ENCODE measurements at regions not wholly inside any gene's neighbourhood (a gene's known extent, or its start where the extent isn't known, plus 50 kb on each side); places are given as distances from the start of the nearest gene placed in this dataset.

DNA sequence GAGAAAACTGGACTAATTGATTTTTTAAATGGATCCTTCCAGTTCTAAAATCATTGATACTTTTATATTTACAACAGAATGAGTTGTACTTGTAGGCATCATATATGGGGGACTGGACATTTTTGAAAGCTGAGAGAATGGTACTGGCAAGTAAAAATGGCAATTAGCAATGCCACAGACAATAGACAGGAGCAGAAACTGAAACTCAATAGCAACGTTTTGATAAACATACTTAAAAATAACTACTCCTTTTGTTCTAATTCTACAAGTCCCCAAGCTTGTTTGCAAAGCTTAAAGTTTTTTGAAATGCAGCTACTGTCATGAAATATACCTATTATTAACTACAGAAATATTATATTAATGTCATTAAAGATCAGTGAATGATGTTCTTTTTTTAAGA is 52.8 kb upstream of the FBXL7 start:
- DNase-seq: no peak
- TF ChIP-seq POLR2A (IDR thresholded peaks at IDR 0.05; ENCODE audit: low read length) (no peak), GATA1 (IDR thresholded peaks at IDR 0.05; ENCODE audit: low read depth, low read length) (no peak)

DNA sequence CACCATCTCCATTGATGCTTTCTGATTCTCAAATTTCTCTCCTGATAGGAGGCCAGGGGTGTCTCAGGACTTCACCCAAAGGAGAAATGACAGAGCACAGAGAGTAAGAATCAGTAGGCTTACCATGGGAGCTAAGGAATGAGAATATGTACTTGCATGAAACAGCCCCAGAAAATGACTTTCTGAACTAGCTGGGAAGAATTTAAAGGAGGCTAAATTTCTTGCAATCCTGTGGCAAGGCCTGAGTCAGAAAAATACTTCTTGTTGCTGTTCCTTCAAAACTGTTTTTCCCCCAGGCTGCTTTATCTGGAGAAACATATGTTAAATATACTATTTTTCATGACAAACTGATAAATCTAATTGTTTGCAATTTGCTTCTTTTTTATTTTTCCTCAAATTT is 53.4 kb upstream of the FBXL7 start:
- TF ChIP-seq GATA1 (IDR thresholded peaks at IDR 0.05; ENCODE audit: low read depth, low read length) (no peak), POLR2A (IDR thresholded peaks at IDR 0.05; ENCODE audit: low read length) (no peak)
- DNase-seq: no peak

DNA sequence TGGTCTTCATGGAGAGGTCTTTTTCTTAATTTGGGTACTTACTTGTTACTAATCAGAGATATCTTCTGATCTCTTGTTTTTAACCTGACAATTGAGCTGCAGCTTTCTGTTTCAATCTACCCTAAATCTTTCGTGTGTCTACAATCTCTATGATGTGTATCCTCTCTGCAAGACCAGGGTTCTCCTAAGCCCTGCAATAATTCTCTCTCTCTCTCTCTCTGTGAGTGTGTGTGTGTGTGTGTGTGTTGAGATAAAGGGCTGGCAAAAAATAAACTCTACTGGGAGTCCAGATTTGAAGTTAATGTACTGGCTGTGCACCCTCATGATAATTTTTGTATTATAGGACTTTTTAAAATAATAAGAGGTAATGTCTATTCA is 57.8 kb upstream of the FBXL7 start:
- TF ChIP-seq POLR2A (IDR thresholded peaks at IDR 0.05; ENCODE audit: low read length) (no peak), GATA1 (IDR thresholded peaks at IDR 0.05; ENCODE audit: low read depth, low read length) (no peak)
- DNase-seq: no peak

DNA sequence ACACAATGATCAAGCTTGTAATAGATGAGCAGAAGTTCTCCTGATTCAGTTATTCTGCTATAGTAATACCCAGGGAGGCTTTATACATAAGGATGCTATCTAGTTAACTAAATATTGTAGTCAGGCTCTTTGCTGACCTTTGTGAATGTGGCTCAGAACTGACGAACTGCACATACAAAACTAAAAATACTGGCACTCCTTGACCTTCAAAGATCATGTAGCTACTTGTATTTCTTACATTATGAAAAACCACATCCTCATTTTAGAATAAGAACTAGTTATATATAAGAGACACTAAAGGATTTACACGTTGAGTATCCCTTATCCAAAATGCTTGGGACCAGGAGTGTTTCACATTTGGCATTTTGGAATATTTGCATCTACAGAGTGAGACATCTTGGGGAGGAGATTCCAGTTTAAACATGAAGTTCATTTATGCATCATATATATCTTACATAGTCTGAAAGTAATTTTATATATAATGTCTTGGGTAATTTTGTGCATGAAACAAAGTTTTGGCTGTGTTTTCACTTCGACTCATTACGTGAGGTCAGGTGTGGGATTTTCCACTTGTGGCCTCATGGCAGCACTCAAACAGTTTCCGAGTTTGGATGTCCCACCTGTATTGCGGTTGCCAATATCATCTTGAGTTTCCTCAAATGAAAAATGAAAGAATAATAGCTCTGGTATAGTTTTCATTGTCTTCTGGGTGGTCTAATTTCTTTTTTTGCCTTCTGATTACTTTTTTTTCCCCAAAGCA is 58.4 kb upstream of the FBXL7 start:
- TF ChIP-seq POLR2A (IDR thresholded peaks at IDR 0.05; ENCODE audit: low read length): no peak
- TF ChIP-seq GATA1 (IDR thresholded peaks at IDR 0.05; ENCODE audit: low read depth, low read length): no peak

DNA sequence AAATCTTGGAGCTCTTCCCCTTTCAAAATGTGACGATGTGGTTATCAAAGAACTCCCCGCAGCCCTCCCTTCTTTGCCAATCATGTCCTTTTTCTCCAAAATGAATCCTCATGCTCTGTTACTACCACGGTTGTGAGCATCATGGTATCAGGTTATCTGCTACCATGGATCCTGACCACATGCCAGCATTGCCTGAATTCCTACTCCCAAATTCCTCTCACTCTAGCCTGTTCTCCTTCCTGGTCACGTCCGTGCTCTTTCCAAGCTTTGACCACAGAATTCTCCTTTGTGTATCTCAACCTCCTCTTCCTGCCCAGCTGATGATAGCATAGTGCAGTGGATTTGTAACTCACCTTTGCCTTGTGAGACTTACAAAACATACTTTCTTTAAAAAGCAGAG is 59.5 kb upstream of the FBXL7 start:
- DNase-seq: no peak
- TF ChIP-seq POLR2A (IDR thresholded peaks at IDR 0.05; ENCODE audit: low read length) (no peak), GATA1 (IDR thresholded peaks at IDR 0.05; ENCODE audit: low read depth, low read length) (no peak)

More for the DNA sequence above, 58.4 kb upstream of the FBXL7 start:
- DNase-seq: no peak

DNA sequence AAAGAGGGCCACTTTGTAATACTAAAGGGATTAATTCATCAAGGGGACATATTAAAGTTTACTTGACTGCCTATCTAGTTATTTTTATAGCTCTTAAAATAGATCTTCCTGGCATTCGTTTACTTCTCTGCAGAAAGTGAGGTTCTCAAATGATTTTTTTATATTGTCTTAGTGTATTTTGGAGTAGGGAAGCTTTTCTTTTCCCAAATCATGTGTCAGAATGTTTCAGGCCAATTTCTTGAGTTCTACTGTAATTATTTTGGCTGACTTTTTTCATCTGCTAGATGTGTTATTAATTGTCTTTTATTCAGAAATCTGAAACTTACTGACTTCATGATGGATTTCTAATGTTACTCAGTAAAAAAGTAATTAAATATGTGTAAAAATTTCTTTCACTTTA is 60.2 kb upstream of the FBXL7 start:
- TF ChIP-seq GATA1 (IDR thresholded peaks at IDR 0.05; ENCODE audit: low read depth, low read length): no peak
- TF ChIP-seq POLR2A (IDR thresholded peaks at IDR 0.05; ENCODE audit: low read length): no peak
- DNase-seq: no peak

DNA sequence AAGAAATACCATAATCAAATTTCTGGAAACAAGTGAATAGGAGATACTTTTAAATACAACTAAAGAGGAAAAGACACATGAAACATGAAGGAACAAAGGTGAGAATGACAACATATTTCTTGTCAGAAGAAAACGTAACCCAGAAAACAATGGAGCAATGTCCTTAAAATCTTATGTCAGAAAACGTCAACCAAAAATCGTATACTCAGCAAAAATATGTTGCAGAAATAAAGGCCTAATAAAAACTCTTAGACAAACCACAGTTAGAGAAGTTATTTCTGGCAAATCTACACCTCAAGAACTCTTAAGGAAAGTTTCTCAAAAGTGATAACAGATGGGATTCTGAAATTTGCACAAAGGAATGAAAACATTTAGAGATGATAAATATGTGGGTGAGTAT is 66.3 kb upstream of the FBXL7 start:
- TF ChIP-seq POLR2A (IDR thresholded peaks at IDR 0.05; ENCODE audit: low read length): no peak
- no peak for TF ChIP-seq GATA1 (IDR thresholded peaks at IDR 0.05; ENCODE audit: low read depth, low read length)
- DNase-seq: no peak

DNA sequence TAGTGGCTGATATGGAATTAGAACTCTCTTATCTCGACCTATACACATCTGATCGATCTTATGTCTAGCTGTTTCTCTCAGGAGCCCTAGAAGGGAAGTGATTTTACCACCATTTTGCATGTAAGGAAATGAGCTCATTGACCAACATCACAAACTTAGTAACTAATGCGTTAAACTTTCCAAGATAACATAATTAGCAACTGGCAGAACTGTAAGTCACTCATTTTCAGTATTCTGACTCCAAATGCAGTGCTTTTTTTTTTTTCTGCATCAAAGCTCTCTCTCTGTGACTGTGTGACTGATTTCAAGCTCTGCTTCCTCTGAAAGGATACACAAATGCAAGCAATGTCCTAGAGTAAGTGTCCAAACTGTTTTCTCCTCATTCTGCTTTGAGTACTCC is 68.1 kb upstream of the FBXL7 start:
- DNase-seq: no peak
- TF ChIP-seq GATA1 (IDR thresholded peaks at IDR 0.05; ENCODE audit: low read depth, low read length) (no peak), POLR2A (IDR thresholded peaks at IDR 0.05; ENCODE audit: low read length) (no peak)

DNA sequence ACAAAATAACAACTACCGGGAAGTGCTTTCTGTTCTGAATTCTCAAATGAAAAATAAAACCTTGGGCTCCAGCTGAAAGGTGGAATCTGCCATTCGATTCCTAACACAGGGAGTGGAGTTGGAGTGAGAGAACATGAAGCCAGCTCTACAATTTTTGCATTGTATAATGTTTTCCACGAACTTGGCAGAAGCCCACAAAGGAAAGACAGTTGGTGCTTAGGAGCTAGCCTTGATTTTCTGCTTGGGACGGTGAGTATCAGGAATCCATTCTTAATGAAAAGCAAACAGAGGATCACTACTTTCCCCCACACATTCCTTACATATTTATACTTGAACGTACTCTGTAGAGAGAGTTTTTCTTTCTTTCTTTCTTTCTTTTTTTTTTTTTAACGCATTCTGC is 74.2 kb upstream of the FBXL7 start:
- no peak for TF ChIP-seq POLR2A (IDR thresholded peaks at IDR 0.05; ENCODE audit: low read length)
- TF ChIP-seq GATA1 (IDR thresholded peaks at IDR 0.05; ENCODE audit: low read depth, low read length): no peak

DNA sequence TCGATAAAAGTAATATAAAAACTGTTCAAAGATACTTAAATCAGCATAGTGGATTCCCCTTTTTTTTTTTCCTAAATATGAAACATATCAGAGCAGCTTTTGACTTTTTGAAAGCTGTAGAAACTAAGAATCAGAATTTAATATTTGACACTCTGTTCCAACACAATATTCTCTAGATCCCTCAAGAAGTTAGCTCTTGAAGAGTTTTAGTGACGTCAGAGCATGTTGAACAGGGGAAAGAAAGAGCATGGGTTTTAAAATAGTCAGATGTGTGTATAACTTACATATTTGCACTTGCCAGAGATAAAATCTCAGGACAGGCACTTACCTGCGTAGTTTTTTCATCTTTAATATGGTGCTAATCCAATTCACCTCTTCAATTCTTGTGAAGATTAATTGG is 75.2 kb upstream of the FBXL7 start:
- no peak for DNase-seq
- TF ChIP-seq GATA1 (IDR thresholded peaks at IDR 0.05; ENCODE audit: low read depth, low read length): no peak
- TF ChIP-seq POLR2A (IDR thresholded peaks at IDR 0.05; ENCODE audit: low read length): no peak

More for the DNA sequence above, 74.2 kb upstream of the FBXL7 start:
- DNase-seq: no peak

DNA sequence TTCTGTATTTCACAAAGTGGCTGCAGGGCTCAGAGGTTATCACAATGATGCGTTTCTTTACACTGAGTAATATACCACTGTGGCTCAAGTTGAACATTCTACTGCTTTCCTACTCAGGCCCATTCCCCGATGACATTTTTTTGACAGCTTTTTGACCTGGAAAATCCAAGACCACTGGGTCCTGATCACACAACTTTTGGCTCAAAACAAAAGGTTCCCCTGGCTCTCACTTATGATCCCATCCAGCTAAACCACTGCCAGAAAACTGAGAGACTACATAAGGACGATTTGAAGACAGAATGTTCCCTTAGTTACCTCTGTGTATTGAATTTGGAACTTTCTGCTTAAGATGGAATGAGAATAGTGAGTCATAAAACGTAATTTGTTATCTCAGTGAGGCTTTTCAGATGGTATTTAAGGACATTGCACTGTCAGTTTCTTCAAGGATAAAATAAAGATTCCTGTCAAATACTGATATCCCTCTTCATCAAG is 78.0 kb upstream of the FBXL7 start:
- no peak for DNase-seq
- TF ChIP-seq GATA1 (IDR thresholded peaks at IDR 0.05; ENCODE audit: low read depth, low read length) (no peak), POLR2A (IDR thresholded peaks at IDR 0.05; ENCODE audit: low read length) (no peak)

DNA sequence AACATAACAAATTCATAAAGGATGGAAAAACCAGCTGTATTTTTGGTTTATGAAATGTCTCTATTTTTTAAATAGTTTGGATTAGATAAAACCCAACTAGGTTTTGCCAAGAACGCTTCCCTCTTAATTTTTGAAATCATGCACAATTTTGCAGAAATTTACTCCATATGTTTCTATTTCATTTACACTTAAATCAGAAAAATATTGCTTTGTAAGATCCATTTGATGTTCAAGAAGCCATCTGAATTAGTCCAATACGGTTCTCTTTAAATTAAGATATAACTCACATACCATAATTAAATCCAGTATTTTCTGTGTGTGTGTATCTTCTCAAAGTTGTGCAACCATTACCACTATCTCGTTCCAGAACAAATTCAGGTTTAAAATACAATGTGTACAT is 78.6 kb upstream of the FBXL7 start:
- TF ChIP-seq GATA1 (IDR thresholded peaks at IDR 0.05; ENCODE audit: low read depth, low read length): no peak
- no peak for TF ChIP-seq POLR2A (IDR thresholded peaks at IDR 0.05; ENCODE audit: low read length)
- no peak for DNase-seq

DNA sequence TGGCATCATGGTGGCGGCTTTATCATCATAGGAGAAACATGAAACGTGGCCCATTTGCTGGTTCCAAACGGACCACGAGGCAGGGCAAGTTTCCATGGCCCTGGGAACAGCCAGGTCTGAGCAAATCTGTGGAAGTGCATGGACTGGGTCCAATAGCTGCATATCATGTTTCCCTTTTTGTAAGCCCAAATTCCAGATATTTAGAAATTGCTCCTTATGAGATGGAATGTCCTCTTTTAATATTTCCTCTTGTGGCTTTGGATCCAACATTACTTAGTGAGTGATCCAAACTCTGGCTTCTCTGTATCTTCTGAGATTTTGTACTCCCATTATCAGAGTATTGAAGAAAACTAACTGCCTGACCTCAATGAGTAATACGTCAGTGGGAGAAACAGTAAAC is 79.8 kb upstream of the FBXL7 start:
- no peak for TF ChIP-seq POLR2A (IDR thresholded peaks at IDR 0.05; ENCODE audit: low read length)
- no peak for DNase-seq

DNA sequence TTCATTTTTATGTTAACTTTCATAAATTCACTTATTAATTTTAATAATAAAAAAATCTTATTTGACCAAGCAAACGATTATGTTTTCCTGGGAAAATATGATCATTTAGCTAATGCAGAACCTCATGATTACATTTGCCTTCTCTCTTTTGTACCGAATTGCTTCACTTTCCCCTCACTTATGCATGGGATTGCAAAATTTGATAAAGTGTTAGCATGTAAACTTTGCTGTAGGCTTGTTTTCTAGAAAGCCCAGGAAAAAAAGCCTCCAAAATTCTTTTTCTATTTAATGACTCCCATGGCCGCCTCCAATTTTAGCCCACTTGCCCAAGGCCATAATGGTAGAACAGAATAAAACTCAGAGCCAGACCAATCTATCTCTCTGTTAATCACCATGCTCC is 82.8 kb upstream of the FBXL7 start:
- no peak for DNase-seq
- TF ChIP-seq POLR2A (IDR thresholded peaks at IDR 0.05; ENCODE audit: low read length): no peak
- no peak for TF ChIP-seq GATA1 (IDR thresholded peaks at IDR 0.05; ENCODE audit: low read depth, low read length)

DNA sequence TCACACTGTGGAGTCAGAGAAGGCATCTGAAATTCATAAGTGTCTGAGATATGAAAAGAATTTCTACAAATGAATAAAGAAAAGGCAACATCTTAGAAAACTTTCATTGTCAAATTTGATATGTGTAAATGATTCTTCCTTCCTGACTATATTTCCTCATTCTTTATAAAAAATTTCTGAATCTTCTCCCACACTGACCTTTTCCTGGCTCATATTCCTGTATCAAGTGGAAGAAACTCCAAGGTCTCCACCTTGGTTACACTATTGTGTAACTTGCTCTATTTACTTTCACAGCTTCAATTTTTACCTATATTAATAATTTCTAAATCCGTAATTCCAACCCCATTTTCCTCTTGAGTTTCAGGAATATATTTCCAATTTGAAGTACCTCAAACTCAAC is 93.5 kb upstream of the FBXL7 start:
- DNase-seq: no peak
- TF ChIP-seq POLR2A (IDR thresholded peaks at IDR 0.05; ENCODE audit: low read length) (no peak), GATA1 (IDR thresholded peaks at IDR 0.05; ENCODE audit: low read depth, low read length) (no peak)
